Stimulated activated CD8-positive, alpha-beta memory T cell treated with anti-CD3 and anti-CD28 coated beads, Interleukin-12 subunit alpha, Interleukin-12 subunit beta, amount 100 ng/mL, for 1 hour (primary cell): ENCODE measurements at regions not wholly inside any gene's neighbourhood (a gene's known extent, or its start where the extent isn't known, plus 50 kb on each side); places are given as distances from the start of the nearest gene placed in this dataset.
"Not testable (repeated sequence)": the region's sequence is repeated elsewhere in the genome, so short reads cannot be mapped to it uniquely, and the experiment has no call there.

ENCODE experiments used
- DNase-seq: peaks from one replicate; pipeline ENCODE4 v3.0.0-alpha.2; 2020; ENCODE audit warnings: low read depth

DNA sequence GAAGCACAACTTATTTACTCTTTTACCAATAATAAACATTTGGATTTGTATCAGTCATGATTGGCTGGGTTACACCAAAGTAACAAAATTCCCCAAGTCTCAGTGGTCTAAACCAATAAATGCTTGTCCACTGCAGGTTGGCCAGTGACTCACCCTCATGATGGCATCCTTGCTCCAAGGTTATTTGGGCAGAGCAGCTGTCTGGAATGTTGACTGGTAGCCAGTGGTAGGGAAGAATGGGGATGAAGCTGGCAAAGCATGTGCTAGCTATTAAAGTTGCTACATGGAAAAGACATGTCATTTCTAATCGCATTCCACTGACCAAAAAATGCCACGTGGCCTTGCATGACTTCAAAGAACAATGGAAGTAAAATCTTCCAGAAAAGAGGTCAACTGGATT lies 1168.7 kb upstream of the CELF2 start:
- DNase-seq, result no peak

DNA sequence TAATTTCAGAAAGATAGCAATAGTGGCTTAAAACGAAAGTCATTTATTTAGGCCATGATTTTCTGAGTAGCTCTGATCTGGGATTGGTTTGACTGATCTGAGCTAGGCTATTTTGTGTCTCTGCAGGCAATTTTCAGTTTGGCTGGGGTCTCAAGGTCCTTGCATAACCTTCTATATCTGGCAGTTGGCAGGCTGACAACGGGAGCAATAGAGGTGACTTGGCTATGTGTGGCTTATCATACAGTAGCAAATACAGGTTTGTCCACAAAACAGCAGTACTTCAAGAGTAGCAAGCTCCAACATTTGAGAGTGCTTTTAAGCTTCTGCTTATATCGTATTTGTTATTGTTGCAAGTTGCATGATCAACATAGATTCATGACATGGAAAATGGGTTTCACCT lies 1167.3 kb upstream of the CELF2 start:
- no peak for DNase-seq

DNA sequence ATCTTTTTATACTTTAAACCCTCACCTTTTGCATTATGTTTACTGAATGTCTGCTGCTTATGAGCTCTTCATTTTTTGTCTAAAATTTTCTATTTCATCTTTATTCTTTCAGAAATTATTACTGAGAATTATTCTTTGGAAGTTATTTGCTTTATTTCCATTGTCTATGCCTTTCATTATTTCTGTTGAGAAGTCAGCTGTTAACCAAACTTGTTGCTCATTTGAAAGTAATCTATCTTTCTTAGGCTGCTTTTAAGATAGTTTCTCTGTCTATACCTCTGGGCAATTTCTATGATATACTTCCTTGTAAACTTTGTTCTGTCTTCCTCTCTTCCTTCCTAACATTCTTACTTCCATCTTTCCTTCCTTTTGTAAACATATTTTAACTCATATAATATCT lies 1165.9 kb upstream of the CELF2 start:
- no peak for DNase-seq

DNA sequence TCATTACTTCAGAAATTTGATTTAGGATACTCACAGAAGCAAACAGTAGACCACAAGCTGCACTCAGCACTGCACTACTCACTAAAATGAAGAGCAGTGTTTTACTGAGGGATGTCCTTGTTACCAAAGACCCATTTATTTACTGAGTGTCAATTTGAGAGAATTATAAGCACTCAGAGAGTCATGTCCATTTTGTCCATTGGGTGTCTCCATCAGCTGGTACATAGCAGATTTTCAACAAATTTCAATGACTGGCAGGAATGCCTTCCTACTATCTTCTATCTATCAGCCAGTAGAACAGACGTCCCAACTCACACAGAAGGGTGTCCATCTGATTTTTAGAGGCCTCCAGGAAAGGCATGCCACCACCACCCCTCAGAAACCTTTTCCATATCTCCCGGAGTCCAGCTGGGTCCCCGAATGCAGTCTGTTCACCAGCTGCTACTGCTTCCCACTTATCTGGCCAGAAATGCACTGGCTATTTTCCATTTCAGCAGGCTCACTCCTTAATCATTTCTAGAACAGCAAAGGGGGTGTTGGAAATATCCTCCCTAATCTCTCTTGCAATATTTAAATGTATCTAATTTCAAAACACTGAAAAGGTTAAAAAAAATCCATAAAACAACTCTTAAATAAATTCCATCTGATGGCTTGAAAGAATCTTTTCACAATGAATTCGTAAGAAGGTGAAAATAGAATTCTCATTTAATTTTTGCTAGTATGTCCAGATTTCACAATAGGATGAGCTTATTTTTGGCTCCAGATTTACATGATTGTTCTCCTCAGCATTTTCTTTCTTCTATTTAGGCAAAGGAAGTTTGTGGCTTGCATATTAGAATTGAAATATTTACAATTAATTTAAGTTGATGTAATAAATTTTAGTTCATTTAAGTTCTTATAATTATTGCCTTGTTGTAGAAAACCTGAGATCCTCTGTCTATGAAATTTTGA lies 1164.0 kb upstream of the CELF2 start:
- no peak for DNase-seq

DNA sequence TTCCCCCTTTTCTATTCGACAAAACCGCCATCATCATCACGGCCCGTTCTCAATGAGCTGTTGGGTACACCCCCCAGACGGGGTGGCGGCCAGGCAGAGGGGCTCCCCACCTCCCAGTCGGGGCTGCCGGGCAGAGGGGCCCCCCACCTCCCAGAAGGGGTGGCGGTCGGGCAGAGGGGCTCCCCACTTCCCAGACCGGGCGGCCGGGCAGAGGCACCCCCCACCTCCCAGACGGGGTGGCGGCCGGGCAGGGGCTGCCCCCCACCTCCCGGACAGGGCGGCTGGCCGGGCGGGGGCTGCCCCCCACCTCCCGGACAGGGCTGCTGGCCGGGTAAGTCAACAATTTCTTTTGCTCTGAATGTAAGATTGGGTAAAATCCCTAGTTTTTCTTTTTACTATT lies 1162.2 kb upstream of the CELF2 start:
- not testable (repeated sequence) for DNase-seq

DNA sequence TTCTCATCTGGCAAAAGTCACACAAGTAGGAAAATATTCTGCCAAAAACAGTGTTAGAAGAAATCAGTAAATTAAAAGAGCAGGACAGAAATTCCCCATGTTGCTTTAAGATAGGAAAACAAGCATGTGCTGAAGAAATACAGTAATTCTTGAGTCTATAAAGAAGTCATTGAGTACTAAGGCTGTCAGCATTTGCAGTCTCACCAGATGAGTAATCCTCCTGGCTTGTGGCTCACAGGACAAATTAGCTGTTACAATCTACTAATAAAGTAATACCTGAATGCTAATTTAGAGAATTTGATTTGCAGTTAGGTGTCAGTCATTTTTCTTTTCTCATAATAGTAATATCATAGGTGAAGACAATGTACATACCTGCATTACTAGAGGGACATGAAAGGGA lies 1158.9 kb upstream of the CELF2 start:
- no peak for DNase-seq

DNA sequence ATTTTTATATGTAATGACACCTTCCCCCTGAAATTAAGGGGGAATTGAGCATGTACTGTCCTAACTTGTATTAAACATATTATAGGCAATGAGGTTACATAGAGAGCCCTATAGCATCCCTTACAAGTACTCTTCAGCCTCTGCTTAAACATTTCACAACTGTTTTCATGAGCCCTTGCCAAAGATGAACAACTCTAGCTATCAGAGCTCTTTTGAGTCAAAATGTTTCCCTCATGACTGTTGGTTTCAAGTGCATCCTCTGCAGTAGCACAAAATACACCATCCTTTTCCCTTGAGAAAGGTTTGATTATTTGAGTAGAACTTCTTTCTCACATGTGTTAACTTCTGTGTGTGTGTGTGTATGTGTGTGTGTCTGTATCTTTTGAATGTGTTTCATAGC lies 1157.6 kb upstream of the CELF2 start:
- DNase-seq, result no peak

DNA sequence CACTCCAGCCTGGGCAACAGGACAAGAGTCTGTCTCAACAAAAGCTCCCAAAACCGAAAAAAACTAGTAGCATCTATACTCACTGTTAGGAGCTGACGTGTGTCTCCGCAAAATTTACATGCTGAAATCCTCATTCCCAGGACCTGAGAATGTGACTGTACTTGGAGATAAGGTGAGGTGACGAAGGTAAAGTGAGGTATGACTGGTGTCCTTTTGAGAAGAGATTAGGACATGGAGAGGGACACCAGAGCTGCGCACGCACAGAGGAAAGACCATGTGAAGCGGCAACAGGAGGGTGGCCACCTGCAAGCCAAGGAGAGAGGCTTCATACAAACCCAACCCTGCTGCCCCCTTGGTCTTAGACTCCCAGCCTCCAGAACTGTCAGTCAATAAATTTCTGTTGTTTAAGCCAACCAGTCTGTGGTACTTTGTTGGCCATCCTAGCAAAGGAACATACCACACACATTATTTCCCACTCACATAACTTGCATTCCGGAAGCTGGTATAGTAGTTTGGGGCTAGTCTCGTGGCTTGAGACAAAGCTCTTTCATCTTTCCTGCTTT lies 1154.0 kb upstream of the CELF2 start:
- DNase-seq, result no peak

DNA sequence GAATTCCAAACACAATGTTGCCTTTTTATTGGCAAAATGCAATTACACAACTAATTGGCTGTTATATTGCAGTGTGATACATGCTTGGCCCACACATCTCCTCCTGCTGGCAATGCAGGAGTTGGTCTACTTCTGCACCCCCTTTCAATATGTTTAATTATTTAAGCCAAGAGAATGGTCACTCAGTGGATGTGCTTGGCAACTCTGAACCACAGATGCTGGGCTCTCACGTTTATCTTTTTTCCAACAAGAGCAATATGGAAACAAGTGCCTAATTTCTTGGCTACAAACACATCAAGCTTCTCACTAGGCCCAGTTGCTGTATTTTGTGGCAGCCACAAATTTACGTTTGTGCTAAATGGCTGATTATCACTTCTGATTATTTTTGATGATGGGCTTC lies 1149.2 kb upstream of the CELF2 start:
- no peak for DNase-seq

DNA sequence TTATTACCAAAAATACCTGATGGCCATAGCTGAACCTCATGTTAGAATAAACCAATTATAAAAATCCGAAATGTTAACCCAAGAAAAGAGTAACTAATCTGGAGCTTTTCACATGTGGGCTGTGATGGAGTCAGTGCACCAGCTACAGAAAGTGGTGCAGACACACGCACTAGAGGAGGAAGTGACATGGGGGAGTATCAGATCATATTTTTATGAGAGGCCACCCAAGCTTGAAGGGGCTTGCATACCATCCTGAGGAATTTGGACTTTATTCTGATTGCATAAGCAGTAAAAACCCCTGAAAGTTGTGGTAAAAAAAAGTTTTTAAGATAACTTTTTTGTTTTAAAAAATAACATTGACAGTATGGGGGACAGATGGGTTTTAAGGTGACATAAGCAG lies 1148.5 kb upstream of the CELF2 start:
- no peak for DNase-seq

DNA sequence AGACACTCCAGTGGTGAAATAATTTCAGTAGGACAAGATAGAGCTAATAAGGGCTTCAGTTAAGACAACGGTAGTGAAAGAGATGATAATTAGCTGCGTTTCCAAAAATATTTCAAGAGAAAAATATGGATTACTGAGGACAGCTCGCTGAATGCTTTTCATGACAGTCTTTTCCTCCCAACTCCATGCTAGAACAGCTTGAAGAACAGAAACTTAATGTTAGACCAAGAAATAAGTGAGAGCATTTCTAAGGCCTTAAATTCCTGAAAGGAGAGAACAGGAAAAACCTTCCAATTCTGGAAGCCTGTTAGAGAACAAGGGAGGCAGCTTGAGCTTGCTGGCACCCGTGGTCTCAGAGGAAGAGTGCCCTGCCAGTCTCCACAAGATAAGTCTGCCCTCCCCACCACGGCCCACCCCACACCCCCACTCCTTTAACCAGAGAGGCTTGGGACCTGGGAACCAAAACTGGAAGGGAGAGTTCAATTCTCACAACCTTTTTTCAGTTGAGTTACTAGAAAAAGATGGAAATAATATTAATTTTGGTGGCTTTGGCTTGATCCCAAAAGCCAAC lies 1148.0 kb upstream of the CELF2 start:
- no peak for DNase-seq

DNA sequence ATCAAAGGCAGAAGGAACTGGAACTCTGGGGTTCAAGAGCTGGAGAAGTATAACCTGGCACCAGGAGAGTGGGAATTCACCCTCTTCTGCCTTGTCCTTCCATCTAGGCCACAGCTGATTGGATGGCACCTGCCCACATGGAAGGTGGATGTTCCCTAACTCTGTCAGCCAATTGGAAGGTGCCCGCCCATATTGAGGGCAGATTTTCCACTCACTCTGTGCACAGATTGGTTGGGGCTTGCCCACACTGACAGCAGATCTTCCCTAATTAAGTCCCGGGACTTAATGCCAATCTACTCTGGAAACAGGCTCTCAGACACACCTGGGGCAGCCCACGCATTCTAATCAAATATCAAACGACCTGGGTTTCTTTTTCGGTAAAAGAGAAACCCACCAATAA lies 1142.3 kb upstream of the CELF2 start:
- no peak for DNase-seq

DNA sequence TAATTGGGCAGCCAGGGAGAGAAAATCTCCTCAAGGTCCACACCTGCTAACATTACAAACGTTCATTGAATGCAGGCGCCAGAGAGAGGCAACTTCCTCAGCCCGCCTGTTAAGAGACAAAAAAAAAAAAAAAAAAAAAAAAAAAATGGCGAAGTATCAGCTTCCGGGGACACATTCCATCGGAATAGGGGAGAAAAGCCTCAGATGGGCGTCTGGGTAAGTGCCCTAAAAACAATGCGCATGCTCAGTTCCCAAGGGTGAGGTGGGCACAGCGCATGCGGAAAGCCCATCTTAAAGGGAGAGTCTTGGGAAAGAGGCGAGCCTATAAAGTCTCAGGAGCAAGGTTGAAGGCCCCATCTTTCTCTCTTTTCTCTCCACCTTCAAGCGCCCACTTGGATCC lies 1139.7 kb upstream of the CELF2 start:
- no peak for DNase-seq

DNA sequence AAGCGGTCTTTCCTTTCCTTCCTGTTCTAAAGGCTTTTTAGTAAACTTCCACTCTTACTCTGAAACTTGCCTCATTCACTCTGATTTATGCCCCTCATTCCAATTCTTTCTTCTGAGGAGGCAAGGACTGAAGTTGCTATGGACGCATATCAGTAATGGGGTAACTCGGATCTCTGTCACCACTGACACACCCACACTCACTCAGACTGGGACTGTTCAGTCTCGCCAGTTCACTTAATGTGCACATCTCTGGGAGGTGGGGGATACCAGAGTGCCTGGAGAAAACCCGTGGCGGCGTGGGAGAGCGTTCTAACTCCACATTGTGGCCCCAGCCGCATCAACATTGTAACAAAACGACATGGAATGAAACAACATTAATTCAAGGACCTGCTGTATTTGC lies 1139.3 kb upstream of the CELF2 start:
- no peak for DNase-seq

DNA sequence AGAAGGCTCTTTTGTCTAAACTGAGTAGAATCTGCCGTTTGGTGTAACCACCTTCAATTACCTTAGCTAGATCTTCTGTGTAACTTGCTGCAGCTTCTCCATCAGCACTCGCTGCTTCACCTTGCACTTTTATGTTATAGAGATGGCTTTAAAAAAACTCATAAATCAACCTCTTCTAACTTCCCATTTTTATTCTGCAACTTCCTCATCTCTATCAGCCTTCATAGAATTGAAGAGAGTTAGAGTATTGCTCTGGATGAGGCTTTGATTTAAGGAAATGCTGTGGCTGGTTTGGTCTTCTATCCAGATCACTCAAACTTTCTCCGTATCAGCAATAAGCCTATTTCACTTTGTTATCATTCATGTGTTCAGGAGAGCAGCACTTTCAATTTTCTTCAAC lies 1131.9 kb upstream of the CELF2 start:
- no peak for DNase-seq

DNA sequence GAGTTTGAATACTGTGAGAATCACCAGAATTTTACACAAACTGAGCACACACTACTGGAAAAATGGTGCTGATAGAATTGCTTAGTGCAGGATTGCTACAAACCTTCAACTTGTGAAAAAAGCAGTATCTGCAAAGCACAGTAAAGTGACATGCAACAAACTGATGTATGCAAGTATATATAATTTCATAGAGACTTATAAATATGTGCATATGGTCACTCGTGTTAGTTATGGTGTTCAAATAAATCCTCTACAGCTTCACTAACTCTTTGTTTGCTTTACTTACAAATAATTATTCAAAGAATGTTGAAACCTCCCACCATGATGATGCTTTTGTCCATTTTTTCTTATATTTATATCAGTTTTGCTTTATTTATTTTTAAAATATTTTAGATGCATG lies 1130.9 kb upstream of the CELF2 start:
- no peak for DNase-seq

DNA sequence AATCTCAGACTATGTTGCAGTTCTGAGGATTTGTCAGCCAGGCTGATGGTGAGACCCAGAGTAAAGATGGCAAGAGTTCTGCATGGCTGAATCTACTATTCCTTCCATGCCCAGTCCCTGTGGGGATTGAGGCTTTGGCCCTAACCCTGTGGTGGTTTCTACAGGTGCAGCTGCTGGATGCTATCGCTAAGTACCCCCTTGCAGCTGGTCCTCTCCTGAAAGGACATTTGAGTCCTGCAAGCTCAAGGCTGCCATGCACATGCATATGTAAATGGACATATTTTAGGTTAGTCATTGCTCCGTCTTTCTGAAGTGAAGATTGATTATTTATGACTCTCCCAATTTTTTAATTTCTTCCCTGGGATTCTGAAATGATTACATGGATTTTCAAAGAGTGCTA lies 1122.2 kb upstream of the CELF2 start:
- no peak for DNase-seq

DNA sequence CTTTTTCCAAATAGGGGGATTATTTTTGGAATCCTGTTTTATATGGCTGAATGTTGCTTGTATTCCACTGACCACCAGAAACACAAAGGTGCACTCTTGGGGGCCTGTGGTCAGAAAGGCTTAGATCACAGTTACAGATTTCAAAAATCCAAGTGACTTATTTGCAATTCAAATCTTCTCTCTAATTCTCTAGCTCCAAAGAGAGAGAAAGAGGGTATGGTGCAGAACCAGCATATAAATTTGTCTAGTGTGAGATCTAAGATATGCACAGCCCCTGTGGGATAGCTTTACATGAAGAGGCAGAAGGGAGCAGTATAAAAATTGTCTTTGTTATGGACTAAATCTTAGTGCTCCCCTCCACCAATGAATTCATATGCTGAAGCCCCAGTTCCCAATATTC lies 1121.7 kb upstream of the CELF2 start:
- no peak for DNase-seq

DNA sequence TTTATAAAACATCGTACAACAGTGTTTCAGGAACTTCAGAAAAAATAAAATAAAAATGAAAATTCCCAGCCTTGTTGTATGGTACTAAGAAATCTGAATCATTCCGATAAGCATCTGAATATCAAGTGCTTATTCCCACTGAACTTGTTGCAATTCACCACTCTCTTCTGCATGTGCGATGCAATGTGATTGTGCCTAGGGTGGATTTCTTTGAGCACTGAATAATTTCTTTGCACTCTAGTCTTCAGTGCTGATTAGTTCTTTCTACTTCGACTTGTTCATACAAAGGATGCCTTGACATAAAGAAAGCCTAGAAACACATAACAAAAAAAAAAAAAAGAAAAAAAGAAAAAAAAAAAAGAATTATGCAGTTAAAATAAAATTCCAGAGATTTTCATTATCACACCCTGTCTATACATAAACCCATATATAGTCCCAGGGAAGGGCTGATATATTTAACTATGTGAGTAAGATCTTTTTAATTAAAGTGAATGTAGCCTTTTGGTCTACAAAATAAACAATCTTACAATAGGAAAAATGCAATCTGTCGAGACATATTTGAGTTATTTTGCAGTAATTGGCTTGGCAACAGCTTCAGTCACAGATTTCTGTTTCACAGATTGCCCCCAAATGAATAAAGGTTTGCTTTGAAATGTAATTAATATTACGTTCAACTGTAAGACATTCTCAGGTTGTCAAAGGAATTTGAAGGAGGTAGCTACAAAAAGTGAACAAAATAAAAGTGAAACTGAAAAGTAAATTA lies 1118.9 kb upstream of the CELF2 start:
- no peak for DNase-seq

DNA sequence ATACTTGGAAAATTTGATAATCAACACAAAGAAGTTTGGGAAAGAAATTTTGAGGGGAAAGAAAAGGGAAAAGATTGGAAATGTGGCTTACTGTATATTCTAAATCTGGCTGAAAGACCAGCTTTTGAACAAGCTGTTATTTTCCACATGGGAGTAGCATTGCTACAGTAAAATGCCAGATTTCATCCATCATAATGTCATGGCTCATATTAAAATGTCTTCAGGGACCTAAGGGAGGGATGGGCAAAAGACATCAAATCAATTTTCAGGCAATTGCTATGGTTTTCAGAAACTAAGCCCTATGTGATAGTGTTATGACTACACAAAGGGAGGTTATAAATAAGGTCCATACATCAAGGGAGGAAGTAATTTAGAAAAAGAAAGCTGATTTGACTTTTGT lies 1116.9 kb upstream of the CELF2 start:
- no peak for DNase-seq

DNA sequence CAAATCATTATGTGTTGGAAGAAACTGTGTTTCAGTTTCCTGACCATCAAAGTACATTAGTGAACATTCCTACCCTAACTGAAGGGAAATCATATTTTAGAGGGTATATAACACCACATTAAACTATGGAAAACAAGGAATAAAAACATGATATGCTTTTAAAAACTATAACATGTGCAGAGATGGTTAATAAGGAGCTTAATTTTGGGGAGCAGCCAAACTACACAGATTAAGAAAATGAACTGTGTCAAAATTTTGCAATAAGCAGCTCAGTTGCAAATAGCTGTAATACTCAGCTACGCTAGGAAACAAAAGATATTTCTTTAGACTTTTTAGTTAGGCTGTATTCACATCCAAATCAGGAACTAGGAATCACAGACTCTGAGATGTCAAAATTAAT lies 1115.7 kb upstream of the CELF2 start:
- DNase-seq, result no peak

DNA sequence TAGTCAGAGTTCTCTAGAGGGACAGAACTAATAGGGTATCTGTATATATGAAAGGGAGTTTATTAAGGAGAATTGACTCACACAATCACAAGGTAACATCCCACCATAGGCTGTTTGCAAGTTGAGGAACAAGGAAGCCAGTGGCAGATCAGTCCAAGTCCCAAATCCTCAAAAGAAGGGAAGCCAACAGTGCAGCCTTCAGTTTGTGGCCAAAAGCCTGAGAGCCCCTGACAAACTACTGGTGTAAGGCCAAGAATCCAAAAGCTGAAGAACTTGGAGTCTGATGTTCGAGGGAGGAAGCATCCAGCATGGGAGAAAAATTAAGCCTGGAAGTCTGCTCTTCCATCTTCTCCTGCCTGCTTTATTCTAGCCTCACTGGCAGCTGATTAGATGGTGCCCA lies 1107.2 kb upstream of the CELF2 start:
- no peak for DNase-seq

DNA sequence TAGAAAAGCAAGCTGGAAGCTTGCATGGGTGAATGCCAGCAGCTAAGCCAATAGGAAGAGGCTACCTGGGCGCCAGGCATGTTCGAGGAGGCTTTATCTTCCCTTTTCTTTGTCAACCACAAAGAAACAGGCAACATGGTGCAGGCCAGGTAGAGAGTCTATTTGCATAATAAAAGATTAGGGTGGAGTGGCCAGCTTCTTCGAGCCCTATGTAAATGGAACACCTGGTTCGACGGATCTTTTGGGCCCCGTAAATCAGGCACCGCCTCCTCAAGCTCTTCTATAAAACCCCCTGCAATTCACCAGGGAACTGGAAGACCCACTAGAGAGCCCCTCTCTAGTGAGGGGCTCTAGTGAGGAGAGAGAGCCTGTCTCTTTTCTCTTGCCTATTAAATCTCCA lies 1106.2 kb upstream of the CELF2 start:
- no peak for DNase-seq
